ENCODE measurements at regions not wholly inside any gene's neighbourhood (a gene's known extent, or its start where the extent isn't known, plus 50 kb on each side); places are given as distances from the start of the nearest gene placed in this dataset.

DNA sequence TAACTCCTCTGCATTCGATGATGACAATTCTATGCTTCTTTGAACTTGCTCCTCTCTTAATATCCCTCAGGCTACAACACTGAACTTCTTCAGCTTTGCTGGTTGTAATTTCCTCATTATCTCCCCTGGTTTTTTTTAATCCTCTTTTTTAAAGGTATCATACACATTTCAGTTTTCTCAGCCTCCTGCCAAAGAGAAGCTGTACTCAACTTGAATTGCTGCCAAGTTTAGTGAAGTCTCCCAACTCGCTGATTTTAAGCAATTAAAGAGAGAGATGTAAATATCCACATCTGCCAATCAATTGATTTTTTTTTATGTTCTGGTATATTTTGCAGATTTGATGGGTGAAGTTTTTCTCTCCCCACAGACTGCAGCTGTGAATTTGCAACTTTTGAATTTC lies 817.8 kb downstream of the GALC start:
- TF ChIP-seq, protein P1, sequence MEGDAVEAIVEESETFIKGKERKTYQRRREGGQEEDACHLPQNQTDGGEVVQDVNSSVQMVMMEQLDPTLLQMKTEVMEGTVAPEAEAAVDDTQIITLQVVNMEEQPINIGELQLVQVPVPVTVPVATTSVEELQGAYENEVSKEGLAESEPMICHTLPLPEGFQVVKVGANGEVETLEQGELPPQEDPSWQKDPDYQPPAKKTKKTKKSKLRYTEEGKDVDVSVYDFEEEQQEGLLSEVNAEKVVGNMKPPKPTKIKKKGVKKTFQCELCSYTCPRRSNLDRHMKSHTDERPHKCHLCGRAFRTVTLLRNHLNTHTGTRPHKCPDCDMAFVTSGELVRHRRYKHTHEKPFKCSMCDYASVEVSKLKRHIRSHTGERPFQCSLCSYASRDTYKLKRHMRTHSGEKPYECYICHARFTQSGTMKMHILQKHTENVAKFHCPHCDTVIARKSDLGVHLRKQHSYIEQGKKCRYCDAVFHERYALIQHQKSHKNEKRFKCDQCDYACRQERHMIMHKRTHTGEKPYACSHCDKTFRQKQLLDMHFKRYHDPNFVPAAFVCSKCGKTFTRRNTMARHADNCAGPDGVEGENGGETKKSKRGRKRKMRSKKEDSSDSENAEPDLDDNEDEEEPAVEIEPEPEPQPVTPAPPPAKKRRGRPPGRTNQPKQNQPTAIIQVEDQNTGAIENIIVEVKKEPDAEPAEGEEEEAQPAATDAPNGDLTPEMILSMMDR (IDR thresholded peaks at IDR 0.05) = no peak
- no peak for TF ChIP-seq POLR2A (IDR thresholded peaks at IDR 0.05)

Measured in thyroid gland (tissue), 4 donors.